ENCODE measurements at regions not wholly inside any gene's neighbourhood (a gene's known extent, or its start where the extent isn't known, plus 50 kb on each side); places are given as distances from the start of the nearest gene placed in this dataset.
A peak's percentile ranks its signal among the peaks of the same experiment; 100 is the strongest.

DNA sequence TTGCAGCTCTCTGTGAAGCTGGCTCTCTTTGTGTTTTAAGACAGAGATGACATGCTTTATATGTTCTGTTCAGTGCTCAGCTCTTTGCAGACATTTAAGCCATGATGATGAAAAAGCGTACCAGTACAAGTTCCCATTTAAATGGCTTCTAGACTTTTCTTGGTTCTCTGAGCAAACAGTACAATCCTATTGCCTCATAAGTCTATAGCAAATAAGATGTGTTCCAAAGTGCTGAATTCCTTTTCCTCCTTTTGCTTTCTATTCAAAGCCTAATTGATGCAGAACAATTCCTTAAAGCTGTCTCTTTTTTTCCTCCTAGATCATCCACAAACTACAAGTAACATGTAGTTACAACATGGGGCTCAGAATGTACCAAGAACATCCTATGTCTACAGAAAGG, 168.8 kb upstream of the SPATS2L start:
- no peak for DNase-seq (ENCODE audit: low read depth)

GRCh38 chr2:200138391-200139124, 167.9 kb upstream of the SPATS2L start:
- DNase-seq (ENCODE audit: low read depth), result no peak

GRCh38 chr2:200144571-200144970, 161.9 kb upstream of the SPATS2L start:
- DNase-seq (ENCODE audit: low read depth), result no peak

- DNase-seq (ENCODE audit: low read depth), result no peak
Observed at GRCh38 chr2:200146501-200146900, 160.0 kb upstream of the SPATS2L start.

GRCh38 chr2:200147371-200147770, 159.1 kb upstream of the SPATS2L start:
- no peak for DNase-seq (ENCODE audit: low read depth)

DNA sequence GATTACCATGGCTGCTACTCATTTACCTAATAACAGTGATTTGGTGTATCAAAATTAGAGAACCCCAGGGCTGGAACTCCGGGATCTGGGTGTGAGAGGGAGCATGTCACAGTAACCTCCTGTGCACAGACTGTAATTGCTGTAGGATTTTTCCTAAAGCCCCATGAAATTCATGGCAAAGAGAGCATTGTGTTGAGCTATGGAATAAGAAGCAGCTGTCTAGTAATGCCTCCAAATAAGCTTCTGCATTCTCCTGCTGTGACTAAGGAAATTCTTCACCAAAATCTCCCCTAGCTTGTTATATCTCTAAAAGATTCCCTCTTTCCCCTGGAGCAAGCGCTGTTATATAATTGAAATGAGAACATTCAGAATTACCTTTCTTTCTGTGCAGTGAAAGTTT, 158.1 kb upstream of the SPATS2L start:
- no peak for DNase-seq (ENCODE audit: low read depth)

DNA sequence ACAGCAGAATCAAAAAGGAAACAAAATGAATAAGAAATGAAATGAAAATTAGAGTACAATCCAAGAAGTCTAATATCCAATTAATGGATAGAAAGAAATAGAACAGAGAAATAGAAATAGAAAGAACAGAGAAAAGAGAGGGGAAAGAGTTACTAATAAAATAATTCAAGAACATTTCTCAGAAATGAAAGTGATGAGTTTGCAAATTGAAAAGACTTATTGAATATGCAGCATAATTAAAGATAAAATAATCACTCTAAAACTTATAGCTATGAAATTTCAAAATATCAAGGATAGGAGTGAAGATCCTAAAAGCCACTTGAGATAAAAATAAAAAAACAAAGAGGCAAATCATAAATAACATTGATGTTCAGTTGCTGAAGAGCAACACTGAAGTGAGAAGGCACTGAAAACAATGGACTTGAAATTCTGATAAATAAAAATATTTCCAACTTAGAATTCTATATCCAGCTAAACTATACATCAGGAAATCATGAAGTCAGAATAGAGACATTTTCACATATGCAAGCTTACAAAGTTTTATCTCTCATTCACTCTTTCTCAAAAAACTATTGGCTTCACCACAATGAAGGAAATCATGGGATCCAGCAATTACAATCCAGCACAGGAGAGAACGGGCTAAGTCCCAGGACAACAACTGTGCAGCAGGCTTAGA, 155.9 kb upstream of the SPATS2L start:
- no peak for DNase-seq (ENCODE audit: low read depth)

DNA sequence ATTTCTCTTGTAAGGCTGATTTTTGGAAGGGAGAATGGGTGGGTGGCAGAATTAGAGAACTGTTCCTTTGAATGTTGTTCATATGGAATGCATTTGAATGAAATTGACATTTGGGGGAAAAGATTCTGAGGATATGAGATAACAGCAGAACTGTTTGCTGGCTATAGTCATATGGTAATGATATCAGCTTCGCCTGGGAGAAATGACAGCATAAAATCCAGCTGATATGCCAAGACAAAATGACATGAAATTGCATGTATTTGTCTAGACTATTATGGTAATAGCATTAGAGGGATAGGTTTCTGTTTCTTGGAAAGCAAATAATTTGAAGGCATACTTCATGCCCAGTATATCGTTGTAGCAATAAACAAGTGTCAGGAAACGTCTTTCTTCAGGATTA, 150.8 kb upstream of the SPATS2L start:
- no peak for DNase-seq (ENCODE audit: low read depth)

- peak; percentile 73 for DNase-seq (ENCODE audit: low read depth)
Observed at GRCh38 chr2:200156166-200156835, 150.2 kb upstream of the SPATS2L start.

DNA sequence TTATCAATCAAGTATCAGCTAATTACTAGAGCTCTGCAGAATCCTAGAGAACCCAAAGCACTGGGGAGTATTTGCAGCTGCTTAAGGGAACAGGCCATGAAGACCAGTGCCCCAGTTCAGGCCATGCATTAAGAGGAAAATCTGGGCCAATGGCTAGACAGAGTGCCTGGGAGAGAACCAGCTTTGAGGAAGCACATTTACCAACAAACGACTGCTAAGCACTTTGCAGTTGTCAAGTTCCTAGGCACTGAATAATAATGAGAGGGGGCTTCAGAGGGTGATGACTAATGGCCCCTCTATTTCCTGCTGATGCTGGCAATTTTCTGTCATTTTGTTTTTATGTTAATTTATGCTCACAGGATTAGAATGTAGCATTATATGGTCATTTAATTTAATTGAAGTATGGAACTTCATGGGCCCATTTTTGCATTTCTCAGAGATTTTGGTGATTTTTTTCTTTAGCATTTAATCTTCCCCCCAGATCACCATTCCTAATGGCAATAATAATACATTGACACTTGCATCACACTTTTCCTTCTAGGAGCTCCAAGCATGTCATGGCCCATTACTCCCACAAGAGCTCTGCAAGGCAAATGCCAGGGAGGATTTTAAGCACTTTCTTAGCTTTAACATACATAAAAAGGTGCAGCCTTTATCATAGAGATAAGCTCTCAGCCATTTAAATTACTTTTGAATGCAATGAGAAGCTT, 147.7 kb upstream of the SPATS2L start:
- DNase-seq (ENCODE audit: low read depth), result no peak

DNA sequence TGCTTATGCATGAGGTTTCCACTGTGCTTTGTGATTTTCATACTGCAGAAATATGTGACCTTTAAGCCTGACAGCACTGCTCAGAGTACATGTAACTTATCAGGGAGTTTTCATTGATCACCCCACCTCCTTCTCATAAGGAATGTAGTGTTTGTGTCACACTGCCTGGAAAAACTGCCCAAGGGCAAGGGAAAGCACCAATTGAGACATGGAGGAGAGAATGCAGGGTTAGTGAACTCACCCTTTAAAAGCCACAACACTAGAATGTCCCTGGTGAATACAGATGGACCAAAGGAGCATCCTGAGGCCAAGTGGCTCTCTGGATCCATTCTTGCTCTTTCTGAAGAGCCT, 147.2 kb upstream of the SPATS2L start:
- DNase-seq (ENCODE audit: low read depth), result no peak

- DNase-seq (ENCODE audit: low read depth), result no peak
Observed at GRCh38 chr2:200159829-200160781, 146.4 kb upstream of the SPATS2L start.

DNA sequence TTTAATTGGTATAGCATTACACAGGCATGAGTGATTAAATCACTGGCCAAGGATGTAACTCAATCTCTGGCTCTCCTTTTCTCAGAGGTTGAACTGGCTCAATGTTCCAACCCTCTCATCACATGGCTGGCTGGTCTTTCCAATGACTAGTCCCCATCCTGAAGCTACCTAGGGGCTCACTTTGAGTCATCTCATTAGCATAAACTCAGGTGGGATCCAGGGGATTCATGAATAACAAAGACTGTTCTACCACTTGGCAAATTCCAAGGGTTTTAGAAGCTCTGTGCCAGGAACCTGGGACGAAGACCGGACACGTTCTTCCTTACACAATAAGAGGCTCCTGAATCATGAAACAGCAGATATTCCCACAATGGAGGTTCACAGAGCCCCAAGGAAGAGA, 145.0 kb upstream of the SPATS2L start:
- no peak for DNase-seq (ENCODE audit: low read depth)

GRCh38 chr2:200165687-200166086, 140.8 kb upstream of the SPATS2L start:
- DNase-seq (ENCODE audit: low read depth), result no peak

- DNase-seq (ENCODE audit: low read depth), result no peak
Observed at GRCh38 chr2:200168641-200169555, 137.6 kb upstream of the SPATS2L start.

DNA sequence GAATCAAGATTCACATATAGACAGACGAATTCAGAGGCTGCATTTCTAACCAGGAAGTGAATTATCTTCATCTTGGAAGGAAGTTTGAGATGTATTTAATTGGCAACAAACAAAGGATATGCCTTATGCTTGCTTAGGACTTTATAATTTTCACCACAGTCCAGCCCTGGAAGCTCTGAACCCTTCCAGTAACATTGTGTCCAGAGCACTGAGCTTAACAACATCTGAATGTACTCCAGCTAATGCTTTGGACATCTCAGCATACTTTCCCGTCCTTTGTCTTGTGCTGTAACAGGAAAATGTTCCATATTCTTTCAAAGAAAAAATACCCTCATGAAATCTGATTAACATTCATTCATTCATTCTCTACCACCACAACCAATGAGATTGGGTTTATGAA, 136.3 kb upstream of the SPATS2L start:
- DNase-seq (ENCODE audit: low read depth), result no peak

DNA sequence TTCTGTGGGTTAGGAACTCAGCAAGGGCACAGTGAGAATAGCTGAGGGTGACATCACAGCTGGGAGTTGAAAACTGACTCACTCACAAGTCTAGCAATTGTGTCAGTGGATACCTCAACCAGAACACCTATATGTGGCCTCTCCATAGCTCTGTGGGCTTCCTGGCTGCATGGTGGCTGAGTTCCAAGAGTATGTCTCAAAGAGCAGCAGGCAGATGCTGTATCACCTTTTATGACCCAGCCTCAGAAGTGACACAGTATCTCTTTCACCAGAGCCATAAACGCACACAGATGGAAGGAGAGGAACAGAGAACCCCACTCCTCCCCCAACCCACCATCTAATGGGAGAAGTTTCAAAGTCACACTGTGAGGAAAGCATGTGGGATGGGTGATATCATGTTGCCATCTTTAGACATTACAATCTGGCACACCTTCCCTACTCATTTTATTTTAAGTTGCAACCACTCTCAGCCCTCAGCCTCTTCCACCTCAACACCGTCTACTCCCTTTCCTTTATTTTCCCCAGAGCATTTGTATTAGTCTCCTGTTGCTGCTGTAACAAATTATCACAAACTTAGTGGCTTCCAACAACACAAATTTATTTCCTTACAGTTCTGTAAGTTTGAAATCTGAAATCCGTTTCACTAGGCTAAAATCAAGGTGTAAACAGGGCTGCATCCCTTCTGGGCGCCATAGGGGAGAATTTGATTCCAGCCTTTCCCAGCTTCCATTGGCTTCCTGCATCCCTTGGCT, 134.6 kb upstream of the SPATS2L start:
- no peak for DNase-seq (ENCODE audit: low read depth)

DNA sequence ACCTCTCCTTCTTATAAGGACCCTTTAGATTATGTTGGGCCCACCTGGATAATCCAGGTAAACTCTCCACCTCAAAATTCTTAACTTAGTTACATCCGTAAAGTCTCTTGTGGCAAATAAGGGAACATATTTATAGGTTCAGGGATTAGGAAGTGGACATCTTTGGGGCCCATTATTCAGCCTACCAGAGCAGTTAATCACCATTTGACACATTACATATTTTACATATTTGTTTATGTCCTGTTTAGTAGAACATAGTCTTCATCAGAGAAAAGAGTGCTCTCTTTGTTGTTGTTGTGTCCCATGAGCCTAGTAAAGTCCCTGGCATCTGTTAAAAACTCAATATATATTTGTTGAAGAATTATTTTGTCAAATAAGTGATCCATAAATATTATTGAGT, 134.0 kb upstream of the SPATS2L start:
- DNase-seq (ENCODE audit: low read depth), result no peak

DNA sequence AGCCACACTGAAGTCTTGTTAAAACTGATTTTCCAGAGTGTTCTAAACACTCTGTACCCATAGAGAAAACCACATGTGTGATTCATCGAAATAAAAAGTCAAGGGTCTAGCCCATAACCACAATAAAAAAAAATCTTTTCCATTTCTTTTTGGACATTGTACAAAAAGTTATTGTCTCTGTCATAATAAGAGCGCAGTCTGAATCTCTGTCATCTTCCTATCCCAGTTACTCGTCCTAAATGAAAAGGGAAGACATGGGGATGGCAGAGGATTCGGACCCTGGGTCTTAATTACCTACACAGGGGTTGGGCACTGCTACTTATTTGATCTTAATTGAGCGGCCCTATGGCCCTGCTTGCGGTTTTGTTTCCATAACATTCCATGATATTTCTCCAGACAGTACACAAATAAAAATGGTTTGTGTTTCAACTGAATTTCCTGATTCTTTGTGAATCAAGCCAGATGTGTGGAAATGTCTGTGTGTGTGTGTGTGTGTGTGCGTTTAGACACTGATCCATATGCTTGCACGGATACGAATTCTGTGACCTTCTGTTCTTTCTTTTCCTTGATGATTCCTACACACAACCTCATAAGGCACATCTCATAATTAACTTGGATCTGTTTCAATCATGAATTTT, 133.4 kb upstream of the SPATS2L start:
- DNase-seq (ENCODE audit: low read depth), result peak; percentile 57
